ENCODE measurements at regions not wholly inside any gene's neighbourhood (a gene's known extent, or its start where the extent isn't known, plus 50 kb on each side); places are given as distances from the start of the nearest gene placed in this dataset.
"Not testable (repeated sequence)": the region's sequence is repeated elsewhere in the genome, so short reads cannot be mapped to it uniquely, and the experiment has no call there.

DNA sequence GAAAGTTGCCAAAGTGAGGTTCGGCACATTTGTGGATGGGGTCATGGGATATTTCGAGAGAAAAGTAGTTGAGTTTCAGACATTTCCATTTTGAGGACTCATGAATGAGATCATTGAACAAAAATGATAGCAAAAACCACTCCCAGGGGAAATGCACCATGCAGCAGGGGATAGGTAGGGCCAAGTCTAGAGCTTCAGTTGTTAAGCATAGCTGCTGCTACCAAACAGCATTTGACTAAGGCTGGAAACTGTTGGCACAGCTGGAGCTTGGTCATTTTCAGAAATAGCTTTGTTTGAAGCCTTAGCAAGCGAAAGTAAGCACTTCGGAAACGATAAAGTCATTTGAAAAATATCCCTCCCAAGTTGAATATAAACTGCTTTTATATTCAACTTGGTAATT lies 431.8 kb downstream of the SOCS6 start:
- DNase-seq (ENCODE audit: low read depth in 4 of 4, low spot score in 3 of 4) = no peak

DNA sequence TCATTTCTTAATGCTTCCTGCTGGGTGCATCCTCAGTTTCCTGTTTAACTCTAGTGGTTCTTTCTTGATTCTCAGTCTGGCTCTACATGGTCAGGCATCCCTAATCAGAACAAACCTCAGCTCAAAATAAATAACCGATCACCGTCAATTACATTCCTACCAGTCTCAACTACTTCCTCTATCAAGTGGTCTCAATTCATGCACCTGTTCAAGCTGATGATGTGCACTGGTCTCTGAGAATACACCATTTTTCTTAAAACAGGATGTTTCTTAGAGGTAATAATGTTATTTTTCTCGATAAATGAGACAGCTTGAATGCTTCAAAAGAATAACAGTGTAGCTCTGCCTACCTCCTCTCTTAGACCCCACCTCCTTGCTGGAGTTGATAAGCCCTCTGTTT lies 420.9 kb downstream of the SOCS6 start:
- no peak for DNase-seq (ENCODE audit: low read depth in 4 of 4, low spot score in 3 of 4)

DNA sequence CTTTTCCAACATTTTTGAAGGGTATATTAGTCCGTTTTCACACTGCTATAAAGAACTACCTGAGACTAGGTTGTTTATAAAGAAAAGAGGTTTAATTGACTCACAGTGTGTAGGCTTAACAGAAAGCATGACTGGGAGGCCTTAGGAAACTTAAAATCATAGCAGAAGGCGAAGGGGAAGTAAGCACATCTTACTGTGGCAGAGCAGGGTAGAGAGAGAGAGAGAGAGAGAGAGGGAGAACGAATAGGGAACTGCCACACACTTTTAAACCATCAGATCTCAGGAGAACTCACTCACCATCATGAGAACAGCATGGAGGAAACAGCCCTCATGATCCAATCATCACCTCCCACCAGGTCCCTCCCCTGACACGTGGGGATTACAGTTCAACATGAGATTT lies 420.3 kb downstream of the SOCS6 start:
- DNase-seq (ENCODE audit: low read depth in 4 of 4, low spot score in 3 of 4) = no peak

GRCh38 chr18:70705831-70706416 lies 417.1 kb downstream of the SOCS6 start:
- DNase-seq (ENCODE audit: low read depth in 4 of 4, low spot score in 3 of 4) = no peak

GRCh38 chr18:70700496-70700895 lies 411.7 kb downstream of the SOCS6 start:
- no peak for DNase-seq (ENCODE audit: low read depth in 4 of 4, low spot score in 3 of 4)

- DNase-seq (ENCODE audit: low read depth in 4 of 4, low spot score in 3 of 4) = no peak
Observed at GRCh38 chr18:70698574-70698973, 409.7 kb downstream of the SOCS6 start.

DNA sequence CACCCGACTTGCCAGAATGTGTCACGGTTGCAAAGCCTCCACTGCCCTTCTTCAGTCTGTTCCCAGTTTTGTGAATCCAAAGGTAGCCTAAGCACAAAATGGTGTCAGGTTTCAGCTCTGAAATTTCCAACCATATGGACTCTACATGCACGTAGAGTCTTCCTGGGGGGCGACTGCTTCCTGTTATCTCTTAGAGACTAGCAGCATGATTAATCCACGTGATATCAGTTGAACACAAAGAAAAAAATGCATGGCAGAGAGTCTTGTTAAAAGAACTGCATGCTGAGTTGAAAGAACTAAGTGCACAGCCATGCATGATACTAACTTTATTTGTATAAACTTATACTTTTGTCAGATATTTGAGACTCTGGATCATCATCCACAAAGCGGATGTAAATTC lies 404.4 kb downstream of the SOCS6 start:
- no peak for DNase-seq (ENCODE audit: low read depth in 4 of 4, low spot score in 3 of 4)

DNA sequence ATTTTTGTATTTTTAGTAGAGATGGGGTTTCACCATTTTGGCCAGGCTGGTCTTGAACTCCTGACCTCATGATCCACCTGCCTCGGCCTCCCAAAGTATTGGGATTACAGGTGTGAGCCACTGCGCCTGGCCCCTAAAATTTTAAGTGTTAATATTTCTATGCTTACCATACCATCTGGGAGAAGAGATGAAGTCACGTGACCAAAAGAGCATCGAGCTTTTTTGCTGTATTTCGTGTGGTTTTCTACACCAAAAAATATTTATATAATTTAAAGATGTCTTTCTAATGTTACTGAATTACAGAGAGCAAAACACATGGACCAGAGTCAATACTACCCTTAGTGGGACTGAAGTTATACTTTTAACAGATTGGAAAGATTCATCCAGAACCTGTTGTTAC lies 400.9 kb downstream of the SOCS6 start:
- DNase-seq (ENCODE audit: low read depth in 4 of 4, low spot score in 3 of 4) = not testable (repeated sequence)

- no peak for DNase-seq (ENCODE audit: low read depth in 4 of 4, low spot score in 3 of 4)
Observed at GRCh38 chr18:70688286-70688685, 399.4 kb downstream of the SOCS6 start.

DNA sequence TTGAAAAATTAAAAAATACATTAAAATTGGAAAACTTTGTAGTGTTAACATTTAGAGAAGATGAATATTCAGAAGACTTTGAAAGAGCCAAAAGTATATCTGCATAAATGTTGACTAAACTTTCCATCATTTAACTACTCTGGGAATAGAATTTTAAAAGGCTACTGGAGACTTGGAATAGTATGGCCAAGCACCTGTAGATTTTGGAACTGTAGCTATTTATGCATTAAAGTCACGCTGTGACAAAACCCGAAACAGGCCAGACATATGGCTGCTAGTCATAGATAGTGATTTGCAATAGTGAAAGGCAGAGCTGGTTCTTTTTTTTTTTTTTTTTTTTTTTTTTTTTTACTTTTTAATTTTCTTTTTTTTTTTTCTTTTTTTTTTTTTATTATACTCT lies 396.0 kb downstream of the SOCS6 start:
- no peak for DNase-seq (ENCODE audit: low read depth in 4 of 4, low spot score in 3 of 4)

GRCh38 chr18:70683263-70683662 lies 394.4 kb downstream of the SOCS6 start:
- no peak for DNase-seq (ENCODE audit: low read depth in 4 of 4, low spot score in 3 of 4)

DNA sequence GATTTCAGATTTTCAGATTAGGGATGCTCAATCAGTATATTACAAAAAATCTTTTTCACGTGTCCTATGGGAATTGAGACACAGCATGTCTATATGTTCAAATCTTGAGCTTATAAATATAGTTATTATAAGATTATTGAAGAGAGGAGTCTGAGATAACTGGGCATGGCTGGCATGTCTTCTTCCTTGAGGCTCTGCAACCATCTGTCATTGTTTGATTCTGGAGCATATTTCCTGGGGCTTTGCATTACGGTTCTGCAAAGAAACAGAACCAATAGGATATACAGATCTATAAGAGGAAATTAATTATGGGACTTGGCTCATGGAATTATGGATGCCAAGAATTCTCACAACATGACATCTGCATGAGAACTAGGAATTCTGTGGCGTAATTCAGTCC lies 386.1 kb downstream of the SOCS6 start:
- no peak for DNase-seq (ENCODE audit: low read depth in 4 of 4, low spot score in 3 of 4)

DNA sequence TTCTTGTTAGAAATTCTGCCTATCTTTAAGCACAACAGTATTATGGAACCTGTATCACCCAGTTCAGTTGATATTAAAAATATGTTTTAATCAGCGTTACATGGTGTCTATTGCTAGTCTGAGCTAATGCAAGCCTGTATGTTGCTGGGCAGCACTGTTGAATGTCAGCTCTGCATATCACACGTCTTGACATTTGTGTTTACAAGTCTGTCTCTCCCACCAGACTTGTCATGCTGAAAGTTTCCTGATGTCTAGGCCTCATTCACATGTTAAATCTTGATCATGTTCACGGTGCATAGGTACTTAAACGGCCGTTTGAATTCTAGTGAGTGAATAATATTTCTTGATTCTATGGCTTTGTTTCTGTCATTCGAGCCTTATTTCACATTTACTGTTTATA lies 385.0 kb downstream of the SOCS6 start:
- DNase-seq (ENCODE audit: low read depth in 4 of 4, low spot score in 3 of 4) = no peak

DNA sequence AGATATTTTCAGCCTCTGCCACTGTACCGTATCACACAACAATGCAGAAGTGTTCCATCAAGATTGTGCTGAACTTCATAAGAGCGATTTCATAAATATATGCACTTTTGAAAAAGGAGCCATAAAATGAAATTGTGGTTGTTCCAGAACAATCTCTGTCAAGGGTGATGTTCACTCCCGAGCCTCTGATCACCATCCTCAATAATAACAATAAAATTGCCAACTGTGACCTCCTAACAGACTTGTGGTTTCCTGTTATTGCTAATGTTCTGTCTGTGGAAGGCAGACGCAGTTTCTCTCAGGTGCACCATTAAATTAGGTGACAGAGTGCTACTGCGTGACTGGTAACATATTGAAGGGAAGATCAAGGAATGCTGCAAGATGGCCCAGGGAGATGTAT lies 383.7 kb downstream of the SOCS6 start:
- DNase-seq (ENCODE audit: low read depth in 4 of 4, low spot score in 3 of 4) = no peak

GRCh38 chr18:70671889-70672565 lies 383.2 kb downstream of the SOCS6 start:
- no peak for DNase-seq (ENCODE audit: low read depth in 4 of 4, low spot score in 3 of 4)

GRCh38 chr18:70666936-70667335 lies 378.1 kb downstream of the SOCS6 start:
- no peak for DNase-seq (ENCODE audit: low read depth in 4 of 4, low spot score in 3 of 4)

GRCh38 chr18:70663141-70663540 lies 374.3 kb downstream of the SOCS6 start:
- DNase-seq (ENCODE audit: low read depth in 4 of 4, low spot score in 3 of 4) = no peak

DNA sequence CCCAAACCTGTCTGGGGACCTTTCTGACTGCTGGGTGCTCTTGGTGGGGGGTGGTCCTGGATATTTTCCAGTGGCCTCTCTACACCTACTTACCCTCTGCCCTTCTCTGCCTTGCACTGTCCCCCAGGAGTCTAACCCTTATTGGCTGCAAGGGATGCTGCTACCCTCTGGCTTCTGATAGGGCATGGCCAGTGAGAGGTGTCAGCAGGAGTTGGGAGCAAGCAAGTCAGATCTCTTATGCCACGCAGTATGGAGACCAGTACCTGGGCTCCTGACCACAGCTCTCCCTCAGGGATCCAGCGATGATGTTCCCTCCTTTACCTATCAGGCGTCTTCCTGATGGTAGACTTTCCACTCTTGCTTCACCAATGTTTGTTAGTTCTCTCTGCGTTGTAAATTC lies 373.7 kb downstream of the SOCS6 start:
- no peak for DNase-seq (ENCODE audit: low read depth in 4 of 4, low spot score in 3 of 4)

- DNase-seq (ENCODE audit: low read depth in 4 of 4, low spot score in 3 of 4) = no peak
Observed at GRCh38 chr18:70659036-70659925, 370.4 kb downstream of the SOCS6 start.

GRCh38 chr18:70653671-70654070 lies 364.8 kb downstream of the SOCS6 start:
- no peak for DNase-seq (ENCODE audit: low read depth in 4 of 4, low spot score in 3 of 4)

DNA sequence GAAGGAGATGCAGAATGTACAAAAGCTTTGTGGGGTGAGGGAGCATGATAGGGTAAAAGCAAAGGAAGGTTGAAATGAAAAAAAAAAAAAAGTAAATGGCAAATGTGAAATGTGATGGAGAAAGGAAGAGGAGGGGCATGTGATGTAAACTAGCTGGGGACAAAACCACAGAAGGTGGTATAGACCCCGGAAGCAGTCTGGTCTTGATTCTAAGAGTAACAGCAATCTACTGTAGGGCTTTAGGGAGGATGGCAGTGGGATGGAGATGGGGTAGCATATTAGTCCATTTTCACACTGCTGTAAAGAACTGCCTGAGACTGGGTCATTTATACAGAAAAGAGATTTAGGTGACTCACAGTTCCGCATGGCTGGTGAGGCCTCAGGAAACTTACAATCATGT lies 362.0 kb downstream of the SOCS6 start:
- DNase-seq (ENCODE audit: low read depth in 4 of 4, low spot score in 3 of 4) = no peak

- DNase-seq (ENCODE audit: low read depth in 4 of 4, low spot score in 3 of 4) = no peak
Observed at GRCh38 chr18:70649683-70650082, 360.8 kb downstream of the SOCS6 start.
